ENCODE measurements at regions not wholly inside any gene's neighbourhood (a gene's known extent, or its start where the extent isn't known, plus 50 kb on each side); places are given as distances from the start of the nearest gene placed in this dataset.

GRCh38 chr1:109826930-109827349 lies 63.2 kb upstream of the EPS8L3 start:
- no peak overlapping the region for H3K27ac ChIP-seq
- WGBS, 2 experiments (ENCODE audit: low coverage in 1 of 2, low lambda C conversion rate in 2 of 2, missing lambda C conversion rate in 2 of 2) = 96 to 98% methylated on average over 10 of the region's 10 CpGs
- H3F3A ChIP-seq (ENCODE audit: insufficient read depth) = peaks cover 28% of the 10 kb centered on the region
- no peak overlapping the region for H3K9ac ChIP-seq
- no peak for DNase-seq
- H3K9me2 ChIP-seq (ENCODE audit: insufficient read depth) = no peaks in the 10 kb centered on the region
- in situ Hi-C loops (cut with MboI) = no loop called here
- H3K27me3 ChIP-seq (replicated peaks; ENCODE audit: insufficient read depth) = no peaks in the 10 kb centered on the region
- no peaks in the 10 kb centered on the region for H3K9me3 ChIP-seq (ENCODE audit: low read depth)
- TF ChIP-seq EZH2phosphoT487 (IDR thresholded peaks at IDR 0.05; ENCODE audit: insufficient read depth, low read depth) = no peak
- no peak for TF ChIP-seq EZH2 (IDR thresholded peaks at IDR 0.05; ENCODE audit: insufficient read depth, poor library complexity, severe bottlenecking)
- H3K79me2 ChIP-seq (ENCODE audit: insufficient read depth) = no peaks in the 10 kb centered on the region
- no peak overlapping the region for H3K4me3 ChIP-seq
- H2AFZ ChIP-seq = no peak overlapping the region
- H3K4me1 ChIP-seq (ENCODE audit: insufficient read depth) = peaks cover 55% of the 10 kb centered on the region
- H3K4me2 ChIP-seq (ENCODE audit: unreplicated experiment) = no peak overlapping the region
- H4K20me1 ChIP-seq (ENCODE audit: insufficient read depth) = no peaks in the 10 kb centered on the region
- H3K36me3 ChIP-seq (ENCODE audit: low read depth) = no peaks in the 10 kb centered on the region

GRCh38 chr1:109826446-109826845 lies 62.7 kb upstream of the EPS8L3 start:
- Histone ChIP-seq H4K20me1 (ENCODE audit: insufficient read depth) (no peaks in the 10 kb centered on the region), H3K9ac (no peak overlapping the region), H3K79me2 (ENCODE audit: insufficient read depth) (no peaks in the 10 kb centered on the region), H3F3A (ENCODE audit: insufficient read depth) (peaks cover 32% of the 10 kb centered on the region), H2AFZ (no peak overlapping the region), H3K27ac (no peak overlapping the region), H3K9me3 (ENCODE audit: low read depth) (no peaks in the 10 kb centered on the region), H3K9me2 (ENCODE audit: insufficient read depth) (no peaks in the 10 kb centered on the region), H3K27me3 (replicated peaks; ENCODE audit: insufficient read depth) (no peaks in the 10 kb centered on the region), H3K4me2 (ENCODE audit: unreplicated experiment) (no peak overlapping the region), H3K4me1 (ENCODE audit: insufficient read depth) (peaks cover 60% of the 10 kb centered on the region), H3K4me3 (no peak overlapping the region), H3K36me3 (ENCODE audit: low read depth) (no peaks in the 10 kb centered on the region)
- no peak for DNase-seq
- in situ Hi-C loops (cut with MboI) = no loop called here
- TF ChIP-seq EZH2 (IDR thresholded peaks at IDR 0.05; ENCODE audit: insufficient read depth, poor library complexity, severe bottlenecking) (no peak), EZH2phosphoT487 (IDR thresholded peaks at IDR 0.05; ENCODE audit: insufficient read depth, low read depth) (no peak)

- Histone ChIP-seq H3F3A (ENCODE audit: insufficient read depth) (peaks cover 33% of the 10 kb centered on the region), H3K27ac (peak overlapping the region; percentile 91), H3K27me3 (replicated peaks; ENCODE audit: insufficient read depth) (no peaks in the 10 kb centered on the region), H2AFZ (peak overlapping the region; percentile 61), H3K79me2 (ENCODE audit: insufficient read depth) (no peaks in the 10 kb centered on the region), H3K36me3 (ENCODE audit: low read depth) (no peaks in the 10 kb centered on the region), H3K9me3 (ENCODE audit: low read depth) (no peaks in the 10 kb centered on the region), H3K9me2 (ENCODE audit: insufficient read depth) (no peaks in the 10 kb centered on the region), H3K4me3 (no peak overlapping the region), H3K4me1 (ENCODE audit: insufficient read depth) (peaks cover 68% of the 10 kb centered on the region), H4K20me1 (ENCODE audit: insufficient read depth) (no peaks in the 10 kb centered on the region), H3K4me2 (ENCODE audit: unreplicated experiment) (peak overlapping the region; percentile 5), H3K9ac (peak overlapping the region; percentile 10)
- WGBS, 2 experiments (ENCODE audit: low coverage in 1 of 2, low lambda C conversion rate in 2 of 2, missing lambda C conversion rate in 2 of 2) = 56% methylated on average over 12 of the region's 12 CpGs
- TF ChIP-seq EZH2phosphoT487 (IDR thresholded peaks at IDR 0.05; ENCODE audit: insufficient read depth, low read depth) = no peak
- in situ Hi-C loops (cut with MboI) = no loop called here
- DNase-seq = no peak
Observed at GRCh38 chr1:109824349-109825115, 60.8 kb upstream of the EPS8L3 start.

- Histone ChIP-seq H3F3A (ENCODE audit: insufficient read depth) (peaks cover 33% of the 10 kb centered on the region), H4K20me1 (ENCODE audit: insufficient read depth) (no peaks in the 10 kb centered on the region), H3K9ac (peak overlapping the region; percentile 10; the same call in 1 of the 2 replicates), H3K9me2 (ENCODE audit: insufficient read depth) (no peaks in the 10 kb centered on the region), H3K36me3 (ENCODE audit: low read depth) (no peaks in the 10 kb centered on the region), H3K4me3 (no peak overlapping the region), H3K27ac (peak overlapping the region; percentile 91), H3K79me2 (ENCODE audit: insufficient read depth) (no peaks in the 10 kb centered on the region), H3K4me2 (ENCODE audit: unreplicated experiment) (peak overlapping the region; percentile 5), H2AFZ (peak overlapping the region; percentile 61), H3K9me3 (ENCODE audit: low read depth) (no peaks in the 10 kb centered on the region), H3K4me1 (ENCODE audit: insufficient read depth) (peaks cover 68% of the 10 kb centered on the region), H3K27me3 (replicated peaks; ENCODE audit: insufficient read depth) (no peaks in the 10 kb centered on the region)
- in situ Hi-C loops (cut with MboI) = no loop called here
- WGBS, 2 experiments (ENCODE audit: low coverage in 1 of 2, low lambda C conversion rate in 2 of 2, missing lambda C conversion rate in 2 of 2) = 36 to 39% methylated on average over 14 to 16 of the region's 16 CpGs
- DNase-seq = peak; percentile 77
- no peak for TF ChIP-seq EZH2 (IDR thresholded peaks at IDR 0.05; ENCODE audit: insufficient read depth, poor library complexity, severe bottlenecking)
- no peak for TF ChIP-seq EZH2phosphoT487 (IDR thresholded peaks at IDR 0.05; ENCODE audit: insufficient read depth, low read depth)
Observed at GRCh38 chr1:109823543-109824348, 60.0 kb upstream of the EPS8L3 start.

All from GM23248 (cell line).